ENCODE measurements at regions not wholly inside any gene's neighbourhood (a gene's known extent, or its start where the extent isn't known, plus 50 kb on each side); places are given as distances from the start of the nearest gene placed in this dataset.

GRCh38 chr2:56709181-56709580, 525.4 kb downstream of the CCDC85A start:
- FAIRE-seq (no peak), DNase-seq (ENCODE audit: low read depth in 1 of 2, low spot score in 2 of 2) (no peak)
- H4K5ac ChIP-seq (ENCODE audit: insufficient read length, low read depth, low read length), result no peak overlapping the region
- H4K20me1 ChIP-seq (replicated peaks in 1 of 2; ENCODE audit: control insufficient read depth in 1 of 2, insufficient read depth in 2 of 2, low read length in 2 of 2), result no peaks in the 10 kb centered on the region
- no peak overlapping the region for H2BK20ac ChIP-seq (ENCODE audit: low read length)
- H3K23ac ChIP-seq (ENCODE audit: insufficient read length), result no peak overlapping the region
- no peak overlapping the region for H4K91ac ChIP-seq (replicated peaks; ENCODE audit: insufficient read length, low read length)
- H3K14ac ChIP-seq (ENCODE audit: insufficient read length), result no peak overlapping the region
- no peak overlapping the region for H3K56ac ChIP-seq (replicated peaks; ENCODE audit: insufficient read length, low read depth, low read length)
- no peaks in the 10 kb centered on the region; a peak in 1 of 7 replicates for H3K4me1 ChIP-seq (replicated peaks in 1 of 4; ENCODE audit: control insufficient read depth in 3 of 4, insufficient read depth in 4 of 4, low read length in 3 of 4)
- H2BK12ac ChIP-seq (ENCODE audit: low read depth, low read length), result no peak overlapping the region
- H3K27ac ChIP-seq (ENCODE audit: low read depth, low read length), result no peak overlapping the region
- no peak overlapping the region for H4K8ac ChIP-seq (ENCODE audit: extremely low read depth, insufficient read depth, low read length)
- H3K79me2 ChIP-seq (ENCODE audit: control insufficient read depth in 1 of 2, insufficient read depth in 2 of 2, low read length in 2 of 2), result no peaks in the 10 kb centered on the region
- H3K36me3 ChIP-seq (ENCODE audit: control insufficient read depth in 2 of 4, insufficient read depth in 4 of 4, low read length in 3 of 4), result no peaks in the 10 kb centered on the region
- no peak for TF ChIP-seq USF2 (IDR thresholded peaks at IDR 0.05; ENCODE audit: low read length)
- no peak for TF ChIP-seq RNF2 (IDR thresholded peaks at IDR 0.05; ENCODE audit: borderline replicate concordance, low read depth, low read length, missing control alignments, poor library complexity, severe bottlenecking)
- no peak overlapping the region for H2AFZ ChIP-seq (ENCODE audit: low read length)
- H3K4ac ChIP-seq (replicated peaks; ENCODE audit: insufficient read length, low read depth, low read length), result no peak overlapping the region
- H3K9ac ChIP-seq (replicated peaks in 1 of 4; ENCODE audit: extremely low read depth in 1 of 4, low read depth in 3 of 4, low read length in 3 of 4), result no peak overlapping the region
- CTCF ChIA-PET (ENCODE audit: partially characterized antibody), result no interaction called here
- H3K79me1 ChIP-seq (ENCODE audit: low read depth, low read length), result no peaks in the 10 kb centered on the region
- H3K18ac ChIP-seq (ENCODE audit: extremely low read depth, low read length), result no peak overlapping the region
- 94% methylated on average over 3 of the region's 3 CpGs; no CpG with 5 or more reads in 1 of the 2 experiments for WGBS, 2 experiments (ENCODE audit: extremely low coverage in 1 of 2, insufficient coverage in 1 of 2, insufficient read length in 1 of 2, insufficient replicate concordance in 2 of 2, low coverage in 1 of 2, low lambda C conversion rate in 2 of 2, missing lambda C conversion rate in 1 of 2)
- no peaks in the 10 kb centered on the region for H3K23me2 ChIP-seq (ENCODE audit: low read depth, low read length)
- H2BK15ac ChIP-seq (ENCODE audit: low read length), result no peak overlapping the region
- H2BK5ac ChIP-seq (ENCODE audit: low read depth, low read length), result no peak overlapping the region
- H3K27me3 ChIP-seq (replicated peaks in 1 of 4; ENCODE audit: control insufficient read depth in 3 of 4, extremely low read depth in 1 of 4, insufficient read depth in 3 of 4, low read length in 3 of 4), result no peaks in the 10 kb centered on the region
- H2BK120ac ChIP-seq (replicated peaks; ENCODE audit: low read depth, low read length), result no peak overlapping the region
- no peak overlapping the region for H2AK5ac ChIP-seq (ENCODE audit: low read depth, low read length)
- H3K4me2 ChIP-seq (ENCODE audit: insufficient read depth in 1 of 2, low read depth in 2 of 2, low read length in 2 of 2), result no peak overlapping the region
- no peak overlapping the region for H3K4me3 ChIP-seq (ENCODE audit: extremely low read depth in 1 of 4, insufficient read depth in 2 of 4, low read depth in 3 of 4, low read length in 4 of 4)
- POLR2A ChIA-PET (ENCODE audit: partially characterized antibody), result no interaction called here
- H3K9me3 ChIP-seq (ENCODE audit: insufficient read depth in 2 of 2, low read depth in 1 of 2, low read length in 1 of 2), result no peaks in the 10 kb centered on the region

Measured in H1 (cell line).